ENCODE measurements at regions not wholly inside any gene's neighbourhood (a gene's known extent, or its start where the extent isn't known, plus 50 kb on each side); places are given as distances from the start of the nearest gene placed in this dataset.

- no peak for FAIRE-seq
- DNase-seq (ENCODE audit: insufficient read length): no peak
- TF ChIP-seq POLR2AphosphoS5 (IDR thresholded peaks at IDR 0.05; ENCODE audit: low read depth, low read length) (no peak), TAF1 (IDR thresholded peaks at IDR 0.05; ENCODE audit: borderline replicate concordance, low read depth, low read length) (no peak), POLR2A (IDR thresholded peaks at IDR 0.05; ENCODE audit: low read depth, low read length) (no peak)
These were observed 57.0 kb downstream of the PHLDA1 start for GRCh38 chr12:75974323-75975187.

- FAIRE-seq (no peak), DNase-seq (ENCODE audit: insufficient read length) (no peak)
- TF ChIP-seq POLR2A (IDR thresholded peaks at IDR 0.05; ENCODE audit: low read depth, low read length) (no peak), TAF1 (IDR thresholded peaks at IDR 0.05; ENCODE audit: borderline replicate concordance, low read depth, low read length) (no peak), POLR2AphosphoS5 (IDR thresholded peaks at IDR 0.05; ENCODE audit: low read depth, low read length) (no peak)
These were observed 60.3 kb downstream of the PHLDA1 start for GRCh38 chr12:75971253-75971652.

- FAIRE-seq (no peak), DNase-seq (ENCODE audit: insufficient read length) (no peak)
- no peak for TF ChIP-seq POLR2A (IDR thresholded peaks at IDR 0.05; ENCODE audit: low read depth, low read length)
- TF ChIP-seq TAF1 (IDR thresholded peaks at IDR 0.05; ENCODE audit: borderline replicate concordance, low read depth, low read length): no peak
- TF ChIP-seq POLR2AphosphoS5 (IDR thresholded peaks at IDR 0.05; ENCODE audit: low read depth, low read length): no peak
These were observed 61.3 kb downstream of the PHLDA1 start for GRCh38 chr12:75970310-75970709.

GRCh38 chr12:75969768-75970167, 61.8 kb downstream of the PHLDA1 start:
- no peak for TF ChIP-seq POLR2AphosphoS5 (IDR thresholded peaks at IDR 0.05; ENCODE audit: low read depth, low read length)
- TF ChIP-seq TAF1 (IDR thresholded peaks at IDR 0.05; ENCODE audit: borderline replicate concordance, low read depth, low read length): no peak
- TF ChIP-seq POLR2A (IDR thresholded peaks at IDR 0.05; ENCODE audit: low read depth, low read length): no peak
- FAIRE-seq: no peak
- no peak for DNase-seq (ENCODE audit: insufficient read length)

GRCh38 chr12:75965661-75966060, 65.9 kb downstream of the PHLDA1 start:
- TF ChIP-seq POLR2A (IDR thresholded peaks at IDR 0.05; ENCODE audit: low read depth, low read length) (no peak), TAF1 (IDR thresholded peaks at IDR 0.05; ENCODE audit: borderline replicate concordance, low read depth, low read length) (no peak)
- no peak for DNase-seq (ENCODE audit: insufficient read length)
- FAIRE-seq: no peak

- FAIRE-seq: no peak
- TF ChIP-seq TAF1 (IDR thresholded peaks at IDR 0.05; ENCODE audit: borderline replicate concordance, low read depth, low read length) (no peak), POLR2A (IDR thresholded peaks at IDR 0.05; ENCODE audit: low read depth, low read length) (no peak)
- no peak for DNase-seq (ENCODE audit: insufficient read length)
These were observed 67.4 kb downstream of the PHLDA1 start for GRCh38 chr12:75964150-75964549.

- no peak for FAIRE-seq
These were observed 69.7 kb downstream of the PHLDA1 start for GRCh38 chr12:75961878-75962277.

GRCh38 chr12:75960954-75961661, 70.5 kb downstream of the PHLDA1 start:
- DNase-seq (ENCODE audit: insufficient read length): no peak
- no peak for FAIRE-seq
- TF ChIP-seq POLR2AphosphoS5 (IDR thresholded peaks at IDR 0.05; ENCODE audit: low read depth, low read length) (no peak), POLR2A (IDR thresholded peaks at IDR 0.05; ENCODE audit: low read depth, low read length) (no peak), TAF1 (IDR thresholded peaks at IDR 0.05; ENCODE audit: borderline replicate concordance, low read depth, low read length) (no peak)

More at GRCh38 chr12:75961878-75962277, 69.7 kb downstream of the PHLDA1 start:
- no peak for DNase-seq (ENCODE audit: insufficient read length)
- no peak for TF ChIP-seq POLR2A (IDR thresholded peaks at IDR 0.05; ENCODE audit: low read depth, low read length)
- no peak for TF ChIP-seq TAF1 (IDR thresholded peaks at IDR 0.05; ENCODE audit: borderline replicate concordance, low read depth, low read length)
- TF ChIP-seq POLR2AphosphoS5 (IDR thresholded peaks at IDR 0.05; ENCODE audit: low read depth, low read length): no peak

- peak; percentile 9 for FAIRE-seq
- TF ChIP-seq POLR2A (IDR thresholded peaks at IDR 0.05; ENCODE audit: low read depth, low read length): no peak
- no peak for TF ChIP-seq POLR2AphosphoS5 (IDR thresholded peaks at IDR 0.05; ENCODE audit: low read depth, low read length)
- no peak for TF ChIP-seq TAF1 (IDR thresholded peaks at IDR 0.05; ENCODE audit: borderline replicate concordance, low read depth, low read length)
- DNase-seq (ENCODE audit: insufficient read length): no peak
These were observed 71.3 kb downstream of the PHLDA1 start for GRCh38 chr12:75960086-75960910.

- no peak for FAIRE-seq
- TF ChIP-seq POLR2AphosphoS5 (IDR thresholded peaks at IDR 0.05; ENCODE audit: low read depth, low read length) (no peak), TAF1 (IDR thresholded peaks at IDR 0.05; ENCODE audit: borderline replicate concordance, low read depth, low read length) (no peak), POLR2A (IDR thresholded peaks at IDR 0.05; ENCODE audit: low read depth, low read length) (no peak)
- no peak for DNase-seq (ENCODE audit: insufficient read length)
These were observed 72.1 kb downstream of the PHLDA1 start for GRCh38 chr12:75959506-75959905.

- TF ChIP-seq POLR2AphosphoS5 (IDR thresholded peaks at IDR 0.05; ENCODE audit: low read depth, low read length) (no peak), POLR2A (IDR thresholded peaks at IDR 0.05; ENCODE audit: low read depth, low read length) (no peak), TAF1 (IDR thresholded peaks at IDR 0.05; ENCODE audit: borderline replicate concordance, low read depth, low read length) (no peak)
- FAIRE-seq: no peak
These were observed 72.5 kb downstream of the PHLDA1 start for GRCh38 chr12:75959060-75959459.

More at GRCh38 chr12:75959060-75959459, 72.5 kb downstream of the PHLDA1 start:
- DNase-seq (ENCODE audit: insufficient read length): no peak

All from GM12892 (cell line).